HG03521 (cell line): ENCODE measurements at regions not wholly inside any gene's neighbourhood (a gene's known extent, or its start where the extent isn't known, plus 50 kb on each side); places are given as distances from the start of the nearest gene placed in this dataset.
"Not testable (repeated sequence)": the region's sequence is repeated elsewhere in the genome, so short reads cannot be mapped to it uniquely, and the experiment has no call there.

Experiments
- ATAC-seq: cut with Tn5 transposase; IDR thresholded peaks from one replicate; pipeline ENCODE4 v1.9.1; 2021; ENCODE audit warnings: mild to moderate bottlenecking, moderate library complexity; ENCODE audit not compliant: unreplicated experiment

DNA sequence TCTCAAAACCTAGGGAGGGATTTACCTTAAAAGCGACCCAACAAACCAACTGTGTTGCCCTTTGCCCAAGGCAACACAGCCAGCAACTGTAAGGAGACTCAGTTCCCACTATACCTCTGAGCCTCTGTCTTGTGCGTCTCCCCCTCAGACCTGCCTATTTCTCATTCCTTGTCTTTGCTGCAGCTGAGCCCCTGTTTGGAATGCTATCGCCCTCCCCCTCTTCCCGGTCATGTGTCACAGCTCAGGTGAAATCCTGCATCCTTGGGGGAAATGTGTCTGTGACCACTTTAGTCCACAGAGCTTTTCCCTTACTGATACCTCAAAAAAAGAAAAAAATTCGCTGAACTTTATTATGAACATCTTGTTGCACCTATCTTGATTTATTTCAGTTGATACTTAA is 52.0 kb upstream of the LRIG1 start:
- no peak for ATAC-seq

DNA sequence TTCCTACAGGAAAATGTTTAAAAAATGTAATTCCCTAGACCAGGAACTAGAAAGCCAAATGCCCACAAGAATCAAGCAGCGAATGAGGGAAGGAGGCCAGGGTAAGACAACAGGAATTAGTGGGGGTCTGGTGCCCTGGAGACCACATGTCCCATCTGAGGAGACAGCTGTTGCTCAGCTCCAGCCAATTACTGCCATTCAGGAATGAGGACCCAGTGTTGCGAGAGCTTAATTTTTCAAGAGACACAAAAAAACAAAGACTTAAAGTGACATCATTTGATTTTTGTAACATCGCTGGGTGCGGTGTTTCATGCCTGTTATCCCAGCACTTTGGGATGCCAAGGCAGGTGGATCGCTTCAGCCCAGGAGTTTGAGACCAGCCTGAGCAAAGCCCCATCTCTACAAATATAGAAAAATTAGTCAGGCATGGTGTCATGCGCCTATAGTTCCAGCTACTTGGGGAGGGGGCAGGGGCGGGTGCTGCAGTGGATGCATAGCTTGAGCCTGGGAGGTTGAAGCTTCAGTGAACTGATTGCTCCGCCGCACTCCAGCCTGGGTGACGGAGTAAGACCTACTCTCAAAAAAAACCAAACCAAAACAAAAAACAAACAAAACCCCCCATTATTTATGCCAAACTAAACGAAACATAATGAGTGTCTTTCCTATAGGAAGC is 52.8 kb upstream of the LRIG1 start:
- ATAC-seq = no peak

DNA sequence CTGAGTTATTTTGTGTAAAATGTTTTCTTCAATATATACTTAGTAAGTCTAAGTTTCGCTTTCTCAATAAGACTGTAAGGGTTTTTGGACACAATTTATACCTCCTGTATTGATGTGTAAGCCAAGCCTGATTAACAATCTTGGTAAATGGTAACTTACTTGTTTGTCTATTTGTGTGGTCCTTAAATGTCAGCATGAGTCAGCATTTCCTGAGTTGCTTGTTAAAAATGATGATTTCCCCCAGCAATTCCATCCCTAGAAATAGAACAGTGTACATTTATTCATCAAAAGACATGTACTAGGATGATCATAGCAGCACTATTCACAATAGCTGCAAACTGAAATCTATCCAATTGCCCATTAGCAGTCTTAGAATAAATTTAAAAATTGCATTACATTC is 53.4 kb upstream of the LRIG1 start:
- no peak for ATAC-seq

DNA sequence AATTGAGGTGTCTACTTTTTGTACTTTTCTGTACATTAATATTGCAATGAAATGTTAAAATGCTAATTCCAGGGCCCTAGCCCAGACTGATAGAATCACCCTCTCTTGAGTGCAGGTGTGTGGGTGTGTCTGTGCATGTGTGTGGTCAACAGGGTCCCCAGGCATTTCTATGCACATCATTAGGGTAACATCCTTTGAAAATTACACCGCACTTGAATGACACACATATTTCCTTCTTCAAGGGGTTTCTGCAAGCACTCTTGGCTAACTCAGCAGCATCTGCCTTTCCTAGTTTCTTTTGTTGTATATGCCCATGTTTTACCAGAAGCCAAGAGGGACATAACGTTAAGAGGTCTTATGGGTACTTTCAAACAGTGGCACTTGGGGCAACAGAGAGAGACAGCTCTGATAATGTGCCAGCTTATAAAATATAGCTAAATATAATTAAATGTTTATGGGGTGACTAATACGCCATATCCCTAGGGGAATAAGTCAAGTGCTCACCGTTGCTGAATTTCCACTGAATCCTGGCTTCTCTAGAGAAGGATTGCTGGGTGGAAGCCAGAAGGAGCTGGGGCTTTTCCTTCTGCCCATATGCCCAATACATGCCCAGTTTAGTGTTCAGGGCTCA is 54.5 kb upstream of the LRIG1 start:
- ATAC-seq = no peak

DNA sequence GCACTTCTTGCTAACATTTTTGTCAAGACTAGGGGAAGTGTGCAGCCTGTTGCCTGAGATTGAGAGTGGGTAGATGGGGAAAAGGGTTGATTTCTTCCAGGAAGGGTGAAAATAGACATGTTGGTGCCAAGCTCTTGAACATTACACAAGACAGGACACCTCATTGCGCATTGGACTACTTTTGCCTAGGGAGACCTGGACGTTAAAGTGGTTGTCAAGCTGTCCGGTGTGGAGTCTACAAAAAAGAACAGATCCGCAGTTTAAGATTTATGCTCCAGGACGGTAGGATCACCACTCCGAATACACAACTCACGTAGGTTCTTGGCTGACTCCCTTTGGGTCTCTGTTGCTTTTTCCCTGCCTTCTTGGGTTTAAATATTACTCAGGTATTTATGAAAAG is 56.3 kb upstream of the LRIG1 start:
- ATAC-seq = no peak

DNA sequence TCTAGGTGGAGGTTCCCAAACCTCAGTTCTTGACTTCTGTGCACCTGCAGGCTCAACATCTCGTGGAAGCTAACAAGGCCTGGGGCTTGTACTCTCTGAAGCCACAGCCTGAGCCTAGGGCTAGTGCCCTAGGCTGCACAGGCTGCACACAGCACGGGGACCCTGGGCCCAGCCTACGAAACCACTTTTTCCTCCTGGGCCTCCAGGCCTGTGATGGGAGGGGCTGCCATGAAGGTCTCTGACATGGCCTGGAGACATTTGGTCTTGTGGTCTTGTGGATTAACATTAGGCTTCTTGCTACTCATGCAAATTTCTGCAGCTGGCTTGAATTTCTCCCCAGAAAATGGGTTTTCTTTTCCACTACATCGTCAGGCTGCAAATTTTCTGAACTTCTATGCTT is 59.1 kb upstream of the LRIG1 start:
- not testable (repeated sequence) for ATAC-seq

DNA sequence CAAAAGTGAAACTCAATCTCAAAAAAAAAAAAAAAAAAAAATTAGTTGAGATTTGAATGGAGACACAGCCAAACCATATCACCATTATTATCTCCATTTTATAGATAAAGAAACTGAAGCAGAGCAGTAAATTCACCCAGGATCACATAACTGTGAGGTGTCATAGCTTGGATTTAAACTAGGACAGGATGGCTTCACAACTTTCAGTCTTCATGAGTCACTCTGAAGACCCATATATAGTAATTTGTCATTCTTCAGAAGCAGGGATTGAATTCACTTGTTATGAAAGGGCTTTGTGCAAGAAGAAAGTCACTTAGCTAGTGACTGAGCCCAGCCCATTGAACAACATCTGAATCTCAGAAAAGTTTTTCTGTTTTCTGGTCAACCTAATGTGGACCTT is 60.5 kb upstream of the LRIG1 start:
- ATAC-seq = no peak

DNA sequence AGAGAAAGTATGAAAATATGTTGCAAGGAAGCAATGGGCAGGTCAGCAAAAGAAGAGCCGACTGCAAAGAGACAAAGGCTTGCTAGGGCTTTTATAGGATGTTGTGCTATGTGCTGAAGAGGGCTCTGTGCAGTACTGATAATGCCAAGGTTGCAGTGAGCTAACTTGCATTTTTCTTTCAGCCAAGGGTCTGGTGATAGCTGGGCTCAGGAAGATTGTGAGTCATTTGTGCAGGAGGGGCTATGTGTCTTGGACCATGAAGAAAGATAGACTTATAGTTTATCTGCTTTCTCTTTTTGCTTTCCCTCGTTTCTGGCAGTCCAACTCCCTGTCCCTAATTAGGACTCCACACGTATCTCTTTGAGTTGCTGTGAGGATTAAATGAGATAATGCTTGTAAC is 64.5 kb upstream of the LRIG1 start:
- no peak for ATAC-seq

DNA sequence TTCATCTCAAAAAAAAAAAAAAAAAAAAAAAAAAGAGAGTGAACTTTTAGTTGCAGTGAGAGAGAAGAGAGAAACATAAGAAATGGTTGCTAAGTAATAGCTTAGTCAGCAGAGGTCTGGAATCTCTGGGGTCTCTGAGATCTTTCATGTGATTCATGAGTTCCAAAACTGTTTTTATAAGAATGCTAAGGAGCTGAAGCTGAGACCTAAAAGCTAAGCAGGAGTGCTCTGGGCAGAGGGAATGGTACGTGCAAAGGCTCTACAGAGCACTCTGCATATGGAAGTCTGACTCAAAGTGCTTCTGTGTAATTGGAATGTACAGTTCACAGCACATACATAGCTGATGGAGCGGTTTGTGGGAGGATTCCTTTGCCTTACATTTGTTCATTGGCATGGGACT is 66.3 kb upstream of the LRIG1 start:
- ATAC-seq = no peak

DNA sequence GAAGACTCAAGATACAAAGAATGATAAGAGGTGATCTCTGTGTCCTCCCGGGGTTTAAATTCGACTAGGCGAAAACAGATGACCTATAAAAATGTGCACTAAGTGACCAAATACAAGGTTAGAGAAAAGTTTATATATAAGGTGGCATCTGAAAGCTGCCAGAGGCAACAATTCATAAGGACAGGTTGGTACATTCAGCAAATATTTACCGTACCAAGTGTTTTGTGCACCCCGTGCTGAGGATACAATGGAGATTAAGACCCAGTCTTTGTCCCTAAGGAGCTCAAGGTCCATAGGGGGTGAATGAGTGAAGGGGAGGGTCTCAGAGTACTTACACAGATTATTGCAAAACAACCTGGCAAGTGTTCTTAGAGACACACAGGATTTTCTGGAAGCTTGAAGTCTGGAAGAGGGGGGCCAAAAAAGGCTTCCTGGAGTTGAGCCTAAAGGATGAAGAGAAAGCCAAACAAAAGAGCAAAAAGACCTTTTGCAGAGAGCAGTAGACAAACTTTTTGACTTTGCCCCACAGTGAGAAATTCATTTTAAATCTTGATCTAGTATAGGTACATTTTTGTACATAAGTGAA is 71.4 kb upstream of the LRIG1 start:
- no peak for ATAC-seq

DNA sequence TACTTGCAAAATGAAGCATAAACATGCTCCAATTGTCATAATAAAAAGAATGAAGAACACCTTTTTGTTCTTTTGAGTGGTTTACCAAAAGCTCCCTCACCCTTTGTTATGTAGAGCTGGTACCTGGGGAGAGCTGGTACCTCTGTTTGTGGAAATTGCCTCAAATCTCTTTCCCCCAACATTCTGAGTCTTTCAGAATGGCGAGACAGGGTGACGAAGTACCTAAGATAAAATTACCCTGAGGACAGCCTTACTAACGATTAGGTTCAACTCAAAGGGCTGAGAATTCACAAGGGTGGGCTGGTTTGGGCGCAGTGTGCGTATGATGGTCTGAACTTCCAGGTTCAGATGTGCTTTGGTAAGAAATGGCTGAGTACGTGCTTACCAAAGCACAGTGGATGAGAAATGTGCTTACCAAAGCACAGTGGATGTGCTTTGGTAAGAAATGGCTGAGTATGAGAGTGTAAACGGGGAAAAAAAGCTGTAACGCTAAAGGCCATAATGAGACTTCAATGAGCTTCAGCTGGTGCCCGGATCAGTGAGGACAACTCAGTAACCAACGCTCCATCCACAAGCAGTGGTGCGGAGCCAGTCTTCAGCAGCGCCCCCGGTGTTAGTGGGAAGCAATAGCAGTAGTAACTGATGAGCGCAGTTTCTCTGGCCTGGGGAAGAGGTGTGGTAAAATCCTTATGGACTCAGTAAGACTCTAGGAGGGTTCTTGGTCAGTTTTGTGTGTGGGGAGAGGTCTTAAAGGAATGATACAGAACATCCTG is 72.3 kb upstream of the LRIG1 start:
- no peak for ATAC-seq

DNA sequence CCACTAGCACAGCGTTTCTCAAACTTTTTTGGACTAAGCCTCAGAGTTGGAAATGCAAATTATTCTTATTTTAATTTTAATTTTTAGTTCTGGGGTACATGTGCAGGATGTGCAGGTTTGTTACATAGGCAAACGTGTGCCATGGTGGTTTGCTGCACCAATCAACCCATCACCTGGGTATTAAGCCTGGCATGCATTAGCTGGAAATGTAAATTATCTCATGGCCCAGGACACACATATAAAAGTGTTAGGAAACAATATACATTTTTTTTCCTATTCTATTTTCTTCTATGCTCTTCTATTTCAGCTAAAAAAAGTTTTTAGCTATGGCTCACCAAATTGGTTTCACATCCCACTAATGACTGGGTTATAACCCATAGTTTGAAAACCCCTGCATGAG is 73.3 kb upstream of the LRIG1 start:
- ATAC-seq = no peak

DNA sequence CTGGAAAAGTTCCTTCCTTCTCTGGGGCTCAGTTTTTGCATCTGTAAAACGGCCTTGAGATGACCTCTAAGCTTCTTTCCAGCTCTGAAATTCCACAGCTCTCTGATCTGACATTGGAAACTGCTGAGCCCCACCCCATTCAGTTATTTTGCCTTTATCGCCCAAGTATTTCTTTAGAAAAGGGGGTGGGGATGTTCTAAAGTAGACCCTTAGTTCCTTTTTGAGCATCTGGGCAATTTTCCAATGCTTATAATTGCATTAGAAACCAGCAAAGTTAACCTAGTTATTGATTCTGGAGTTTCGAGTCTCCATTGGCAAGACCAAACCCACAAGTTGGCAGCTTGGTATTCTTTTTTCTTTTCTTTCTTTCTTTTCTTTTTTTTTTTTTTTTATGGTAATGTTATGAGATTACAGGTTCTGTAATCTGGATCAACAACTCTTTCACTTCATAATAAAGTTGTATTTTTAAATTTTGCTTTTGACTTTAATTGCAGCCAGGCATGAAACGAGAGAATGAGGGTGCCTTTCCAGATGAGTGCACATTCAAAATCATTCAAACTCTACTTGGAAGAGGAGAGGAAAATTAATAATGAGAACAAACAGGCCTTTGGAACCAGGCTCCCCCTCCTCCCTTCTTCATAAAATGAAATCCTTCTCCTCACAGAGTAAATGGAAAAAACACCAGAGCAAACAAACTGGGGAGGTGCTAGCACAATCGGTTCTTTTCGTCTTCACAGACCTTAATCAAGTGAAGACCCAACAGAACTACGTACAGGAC is 76.8 kb upstream of the LRIG1 start:
- no peak for ATAC-seq

DNA sequence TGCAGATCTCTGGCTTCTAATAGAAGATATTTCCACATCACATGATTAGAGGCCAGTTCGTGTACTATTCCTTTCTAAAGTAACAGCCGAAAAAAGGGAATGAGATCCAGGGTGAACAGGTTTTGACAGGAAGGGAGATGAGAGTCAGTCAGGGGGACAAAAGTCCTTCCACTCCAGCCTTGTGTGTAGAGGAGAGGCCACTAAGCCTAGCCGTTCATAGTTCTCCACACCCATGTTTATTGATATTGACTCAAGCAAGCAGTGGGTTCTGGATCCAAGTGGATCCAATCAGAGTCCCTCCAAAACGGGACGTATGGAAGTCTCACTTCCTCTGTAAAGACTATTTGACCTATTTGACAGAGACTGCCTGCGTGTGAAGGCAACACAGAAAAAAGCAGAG is 80.4 kb upstream of the LRIG1 start:
- ATAC-seq = no peak

DNA sequence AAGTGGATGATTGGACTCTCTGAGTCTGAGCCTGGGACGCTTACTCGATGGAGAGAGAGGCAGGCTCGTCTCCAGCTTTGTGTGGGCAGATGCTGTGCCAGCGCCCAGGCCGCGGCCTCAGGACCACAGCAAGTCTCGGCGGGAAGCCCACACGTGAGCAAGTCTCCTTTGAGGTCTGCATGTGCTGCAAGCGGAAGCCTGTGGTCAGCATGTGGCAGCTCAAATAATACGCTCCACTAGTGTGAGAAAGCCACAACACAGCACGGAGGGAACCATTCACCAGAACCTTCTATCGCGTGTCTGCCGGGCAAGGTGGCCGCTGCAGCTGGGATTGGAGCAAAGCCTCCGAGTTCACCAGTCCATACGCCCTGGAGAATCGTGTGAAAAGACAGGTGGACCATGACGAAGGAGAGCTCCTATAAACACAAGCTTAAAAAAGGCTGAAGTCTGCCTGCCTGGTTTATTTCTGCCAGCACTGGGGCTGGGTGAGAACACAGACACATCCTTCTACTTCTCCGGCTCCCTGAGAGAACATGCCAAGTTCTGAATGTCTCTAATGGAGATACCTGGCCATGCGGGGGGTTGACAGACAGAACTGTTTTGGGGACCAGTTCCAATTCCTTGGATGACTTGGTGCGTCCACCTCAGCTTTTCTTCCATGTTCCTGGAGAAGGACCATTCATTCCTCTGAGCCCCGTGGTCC is 82.0 kb upstream of the LRIG1 start:
- ATAC-seq = peak; percentile 89

DNA sequence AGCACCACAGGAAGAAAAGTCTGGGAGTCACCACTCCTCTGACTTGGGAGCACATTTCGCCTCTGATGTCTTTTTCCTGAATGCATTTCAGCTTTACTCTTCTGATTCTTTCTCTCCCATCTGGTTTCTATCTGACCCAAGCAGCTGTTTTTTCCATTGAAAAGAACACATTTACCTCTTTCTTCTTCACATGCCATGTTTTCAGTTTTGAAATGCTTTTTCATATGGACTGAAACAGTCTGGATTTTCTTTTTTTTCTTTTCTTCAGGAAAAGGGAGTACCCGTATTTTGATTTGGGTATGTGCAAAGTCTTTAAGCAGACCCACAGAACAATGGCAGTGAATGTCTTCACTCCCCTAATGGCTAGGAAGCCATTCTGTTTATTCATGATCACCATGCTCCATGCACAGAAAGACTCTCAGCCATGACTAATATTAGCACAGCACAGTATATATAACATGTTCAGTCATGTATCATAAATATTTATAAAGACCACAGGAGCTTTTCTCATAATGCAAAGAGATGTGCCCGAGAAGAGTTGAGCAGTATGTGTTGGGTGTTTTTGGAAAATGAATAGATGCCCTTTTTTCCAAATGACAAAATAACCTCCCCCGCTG is 82.7 kb upstream of the LRIG1 start:
- no peak for ATAC-seq

DNA sequence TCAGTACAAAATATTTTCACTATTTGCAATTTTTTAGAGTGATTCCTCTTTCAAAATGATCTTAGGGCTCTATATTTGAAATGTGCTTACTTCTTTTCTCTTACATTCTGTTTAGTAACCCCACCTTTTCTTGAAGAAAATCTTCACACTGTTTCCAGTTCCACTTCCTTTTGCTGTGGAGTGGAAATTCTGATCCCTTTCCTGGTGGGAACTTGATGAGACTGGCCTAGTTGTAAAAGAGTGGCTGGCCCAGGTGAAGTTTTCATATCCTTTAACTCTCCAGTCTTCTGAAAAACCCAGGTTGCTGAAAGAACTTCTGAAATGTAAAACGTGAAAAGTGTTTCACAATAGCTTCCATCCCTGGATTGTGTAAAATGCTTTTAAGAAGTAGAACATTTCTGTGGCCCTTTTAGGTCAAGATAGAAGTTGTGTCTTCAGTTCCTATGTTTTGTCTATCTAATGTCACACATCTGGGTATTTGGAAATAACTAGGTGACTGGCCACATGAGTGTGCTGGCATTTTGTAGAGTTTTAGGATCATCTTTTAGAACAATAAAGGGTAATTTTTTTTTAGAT is 84.8 kb upstream of the LRIG1 start:
- ATAC-seq = no peak

DNA sequence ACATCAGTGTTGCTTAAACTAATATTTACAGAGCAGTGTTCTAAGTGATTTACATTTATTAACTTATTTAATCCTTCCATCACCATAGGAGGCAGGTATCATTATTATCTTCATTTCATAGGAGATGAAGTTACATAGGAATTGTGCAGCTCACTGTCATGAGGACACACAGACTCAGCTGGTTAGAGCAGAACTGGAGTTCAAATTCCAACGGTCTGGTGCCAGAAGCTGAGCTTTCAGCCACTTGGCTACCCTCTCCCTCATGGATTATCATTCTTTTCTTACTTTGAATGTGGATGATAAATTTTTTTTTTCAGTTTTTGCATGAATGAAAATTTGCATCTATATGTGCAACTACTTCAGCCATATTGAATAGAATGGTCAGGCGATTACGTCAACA is 86.0 kb upstream of the LRIG1 start:
- no peak for ATAC-seq

DNA sequence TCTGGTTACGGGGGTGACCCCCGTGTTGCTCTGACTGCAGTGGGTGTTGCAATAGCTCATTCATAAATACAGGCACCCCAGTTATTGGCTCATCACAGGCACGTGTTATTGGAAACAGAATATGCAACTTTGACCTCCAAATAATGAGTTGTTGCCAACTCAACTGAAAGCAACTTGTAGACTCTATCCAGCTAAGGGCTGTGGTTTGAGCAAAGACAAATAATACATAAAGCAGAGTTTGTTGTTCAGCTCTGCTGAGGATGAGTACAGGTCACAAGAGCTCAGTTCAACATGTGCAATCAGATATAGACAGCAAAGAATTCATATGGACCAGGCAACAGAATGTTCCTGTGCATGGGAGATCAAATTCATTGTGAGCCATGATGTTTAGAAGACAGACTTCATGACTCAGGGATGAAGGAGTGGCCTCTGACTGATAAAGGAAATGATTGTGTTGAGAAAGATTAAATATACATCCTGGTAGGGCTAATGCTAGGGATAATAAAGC is 87.6 kb upstream of the LRIG1 start:
- no peak for ATAC-seq
